ENCODE measurements at regions not wholly inside any gene's neighbourhood (a gene's known extent, or its start where the extent isn't known, plus 50 kb on each side); places are given as distances from the start of the nearest gene placed in this dataset.

DNA sequence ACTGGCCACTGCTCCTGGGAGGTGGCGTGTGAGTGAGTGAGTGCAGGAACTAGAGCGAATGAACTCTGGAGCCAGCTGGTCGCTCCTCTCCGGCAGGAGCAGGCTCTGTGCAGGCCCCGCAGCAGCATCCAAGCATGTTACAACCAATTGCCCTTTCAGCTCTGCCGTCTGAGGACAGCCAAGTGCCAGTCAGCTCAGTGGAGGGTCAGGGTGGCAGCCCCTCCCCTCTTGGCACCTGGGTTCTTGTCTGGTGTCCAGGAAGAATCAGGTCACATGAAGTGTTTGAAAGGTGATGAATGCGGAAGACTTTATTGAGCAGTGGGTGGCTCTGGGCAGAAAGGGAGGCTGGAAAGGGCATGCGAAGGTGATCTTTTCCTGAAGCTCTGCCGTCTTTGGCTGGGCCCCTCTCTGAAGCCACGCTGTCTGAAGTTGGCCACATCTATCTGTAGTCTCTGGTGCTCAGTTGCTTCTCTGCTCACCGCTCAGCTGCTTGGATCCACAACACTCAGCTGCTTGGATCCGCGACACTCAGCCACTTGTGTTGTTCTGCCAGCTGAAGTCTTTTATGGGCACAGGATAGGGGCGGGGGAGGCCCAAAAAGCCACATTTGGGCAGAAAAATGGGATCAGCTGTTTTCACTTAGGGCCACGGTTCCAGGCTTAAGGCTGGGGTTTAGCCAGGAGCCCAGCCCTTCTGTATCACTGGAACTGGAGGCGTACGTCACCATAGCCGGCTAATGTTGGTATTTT is 139.8 kb downstream of the ADSS2 start:
- TF ChIP-seq POLR2A (IDR thresholded peaks at IDR 0.05; ENCODE audit: low read length) = no peak
- TF ChIP-seq GATA1 (IDR thresholded peaks at IDR 0.05; ENCODE audit: low read depth, low read length) = no peak

Measured in erythroblast (primary cell).